HAP-1 (cell line): ENCODE measurements at regions not wholly inside any gene's neighbourhood (a gene's known extent, or its start where the extent isn't known, plus 50 kb on each side); places are given as distances from the start of the nearest gene placed in this dataset.

Experiments
- DNase-seq, 2 experiments: peaks; one replicate each; pipeline ENCODE4 v3.0.0-alpha.2; 2016 to 2020; ENCODE audit warnings: low spot score in 2 of 2
- H3K27me3 ChIP-seq: fragments of 250-450 bp; sonication (Bioruptor Pico); 2 replicates; pipeline ENCODE4 v1.5.1; 2020; ENCODE audit warnings: low read depth, mild to moderate bottlenecking, moderate library complexity
- H3K36me3 ChIP-seq: fragments of 250-450 bp; sonication (Bioruptor Pico); replicated peaks from 2 replicates; pipeline ENCODE4 v1.5.1; 2020; ENCODE audit warnings: mild to moderate bottlenecking
- H3K4me1 ChIP-seq: fragments of 250-450 bp; sonication (Bioruptor Pico); 2 replicates; pipeline ENCODE4 v1.5.1; 2020; ENCODE audit warnings: mild to moderate bottlenecking
- H3K4me3 ChIP-seq: fragments of 250-450 bp; sonication (Bioruptor Pico); 2 replicates; pipeline ENCODE4 v1.5.1; 2020; ENCODE audit warnings: mild to moderate bottlenecking, moderate library complexity
- H3K9me3 ChIP-seq: fragments of 250-450 bp; sonication (Bioruptor Pico); 2 replicates; pipeline ENCODE4 v1.5.1; 2020; ENCODE audit warnings: mild to moderate bottlenecking, moderate library complexity
- in situ Hi-C: fragments of 300-500 bp; cut with MboI; formaldehyde crosslinking; loops from 3 replicates; pipeline ENCODE4 v1.14.3; 2020; ENCODE audit warnings: low sequenced_read_pairs, inconsistent platforms, mixed read lengths

- in situ Hi-C loops = no loop called here
- Histone ChIP-seq H3K4me1 (no peaks in the 10 kb centered on the region), H3K9me3 (no peaks in the 10 kb centered on the region), H3K27me3 (no peaks in the 10 kb centered on the region), H3K4me3 (no peak overlapping the region), H3K36me3 (no peaks in the 10 kb centered on the region)
- no peak for DNase-seq
Measured at GRCh38 chr5:2190549-2190948, 307.8 kb upstream of the IRX4 start.

GRCh38 chr5:2188661-2189060, 305.9 kb upstream of the IRX4 start:
- Histone ChIP-seq H3K36me3 (no peaks in the 10 kb centered on the region), H3K4me1 (no peaks in the 10 kb centered on the region), H3K4me3 (no peak overlapping the region), H3K9me3 (no peaks in the 10 kb centered on the region), H3K27me3 (no peaks in the 10 kb centered on the region)
- in situ Hi-C loops = no loop called here
- no peak for DNase-seq

GRCh38 chr5:2188137-2188536, 305.4 kb upstream of the IRX4 start:
- H3K27me3 ChIP-seq = no peaks in the 10 kb centered on the region
- no peaks in the 10 kb centered on the region for H3K4me1 ChIP-seq
- H3K36me3 ChIP-seq = no peaks in the 10 kb centered on the region
- in situ Hi-C loops = no loop called here
- no peak for DNase-seq
- H3K9me3 ChIP-seq = no peaks in the 10 kb centered on the region
- H3K4me3 ChIP-seq = no peak overlapping the region

- Histone ChIP-seq H3K27me3 (no peaks in the 10 kb centered on the region), H3K9me3 (no peaks in the 10 kb centered on the region), H3K4me3 (no peak overlapping the region), H3K36me3 (no peaks in the 10 kb centered on the region), H3K4me1 (no peaks in the 10 kb centered on the region)
- no peak for DNase-seq
- in situ Hi-C loops = no loop called here
Measured at GRCh38 chr5:2187687-2188086, 305.0 kb upstream of the IRX4 start.

GRCh38 chr5:2187156-2187555, 304.4 kb upstream of the IRX4 start:
- DNase-seq = no peak
- in situ Hi-C loops = no loop called here
- H3K27me3 ChIP-seq = no peaks in the 10 kb centered on the region

GRCh38 chr5:2186472-2187015, 303.8 kb upstream of the IRX4 start:
- no peak overlapping the region for H3K4me3 ChIP-seq
- DNase-seq = no peak
- H3K27me3 ChIP-seq = no peaks in the 10 kb centered on the region
- H3K9me3 ChIP-seq = no peaks in the 10 kb centered on the region
- H3K4me1 ChIP-seq = no peaks in the 10 kb centered on the region
- no peaks in the 10 kb centered on the region for H3K36me3 ChIP-seq
- in situ Hi-C loops = no loop called here

More at GRCh38 chr5:2187156-2187555, 304.4 kb upstream of the IRX4 start:
- Histone ChIP-seq H3K36me3 (no peaks in the 10 kb centered on the region), H3K9me3 (no peaks in the 10 kb centered on the region), H3K4me3 (no peak overlapping the region), H3K4me1 (no peaks in the 10 kb centered on the region)

- no peak for DNase-seq
- no peak overlapping the region for H3K4me3 ChIP-seq
- H3K9me3 ChIP-seq = no peaks in the 10 kb centered on the region
- H3K4me1 ChIP-seq = no peaks in the 10 kb centered on the region
- in situ Hi-C loops = no loop called here
- no peaks in the 10 kb centered on the region for H3K36me3 ChIP-seq
- no peaks in the 10 kb centered on the region for H3K27me3 ChIP-seq
Measured at GRCh38 chr5:2185646-2186471, 303.1 kb upstream of the IRX4 start.

- in situ Hi-C loops = no loop called here
- Histone ChIP-seq H3K36me3 (no peaks in the 10 kb centered on the region), H3K4me1 (no peaks in the 10 kb centered on the region), H3K27me3 (no peaks in the 10 kb centered on the region), H3K4me3 (no peak overlapping the region), H3K9me3 (no peaks in the 10 kb centered on the region)
- DNase-seq = no peak
Measured at GRCh38 chr5:2184563-2185540, 302.1 kb upstream of the IRX4 start.

- no peaks in the 10 kb centered on the region for H3K9me3 ChIP-seq
- no peaks in the 10 kb centered on the region for H3K36me3 ChIP-seq
- H3K4me1 ChIP-seq = no peaks in the 10 kb centered on the region
- DNase-seq = no peak
- no peak overlapping the region for H3K4me3 ChIP-seq
- H3K27me3 ChIP-seq = no peaks in the 10 kb centered on the region
- in situ Hi-C loops = no loop called here
Measured at GRCh38 chr5:2184026-2184366, 301.3 kb upstream of the IRX4 start.

GRCh38 chr5:2183154-2184025, 300.7 kb upstream of the IRX4 start:
- Histone ChIP-seq H3K4me1 (no peaks in the 10 kb centered on the region), H3K27me3 (no peaks in the 10 kb centered on the region), H3K9me3 (no peaks in the 10 kb centered on the region), H3K36me3 (no peaks in the 10 kb centered on the region), H3K4me3 (no peak overlapping the region)
- no peak for DNase-seq
- in situ Hi-C loops = no loop called here

- Histone ChIP-seq H3K4me3 (no peak overlapping the region), H3K9me3 (no peaks in the 10 kb centered on the region), H3K27me3 (no peaks in the 10 kb centered on the region), H3K4me1 (no peaks in the 10 kb centered on the region), H3K36me3 (no peaks in the 10 kb centered on the region)
- in situ Hi-C loops = no loop called here
- no peak for DNase-seq
Measured at GRCh38 chr5:2182020-2182419, 299.3 kb upstream of the IRX4 start.

GRCh38 chr5:2181557-2181956, 298.8 kb upstream of the IRX4 start:
- no peak overlapping the region for H3K4me3 ChIP-seq
- no peak for DNase-seq
- in situ Hi-C loops = no loop called here
- no peaks in the 10 kb centered on the region for H3K27me3 ChIP-seq
- no peaks in the 10 kb centered on the region for H3K36me3 ChIP-seq
- H3K4me1 ChIP-seq = no peaks in the 10 kb centered on the region
- no peaks in the 10 kb centered on the region for H3K9me3 ChIP-seq

GRCh38 chr5:2181149-2181548, 298.4 kb upstream of the IRX4 start:
- no peaks in the 10 kb centered on the region for H3K27me3 ChIP-seq
- H3K36me3 ChIP-seq = no peaks in the 10 kb centered on the region
- H3K4me1 ChIP-seq = no peaks in the 10 kb centered on the region
- no peaks in the 10 kb centered on the region for H3K9me3 ChIP-seq
- no peak overlapping the region for H3K4me3 ChIP-seq
- no peak for DNase-seq
- in situ Hi-C loops = no loop called here
